Astrocyte (in vitro differentiated cells and primary cell): ENCODE measurements at regions not wholly inside any gene's neighbourhood (a gene's known extent, or its start where the extent isn't known, plus 50 kb on each side); places are given as distances from the start of the nearest gene placed in this dataset.

Source experiments
- DNase-seq: peaks from one replicate; pipeline ENCODE4 v3.0.0-alpha.2; 2010; ENCODE audit warnings: low read depth
- FAIRE-seq: peaks from 2 replicates; lab custom pipeline; 2011; peaks lifted over from hg19 to GRCh38; lab: Jason Lieb, UNC
- H2AFZ ChIP-seq: 2 replicates; pipeline ENCODE4 v1.6.0; 2012; ENCODE audit warnings: low read depth, low read length, inconsistent platforms
- H3K27ac ChIP-seq: 2 replicates; pipeline ENCODE4 v1.5.1; 2011; ENCODE audit warnings: low read depth, low read length, inconsistent platforms
- H3K27me3 ChIP-seq: 2 replicates; pipeline ENCODE4 v1.6.0; 2011; ENCODE audit warnings: low read length, inconsistent platforms; ENCODE audit not compliant: insufficient read depth
- H3K36me3 ChIP-seq: 2 replicates; pipeline ENCODE4 v1.5.1; 2011; ENCODE audit warnings: low read length, inconsistent platforms; ENCODE audit not compliant: insufficient read depth
- H3K4me1 ChIP-seq: 2 replicates; pipeline ENCODE4 v1.5.1; 2011; ENCODE audit warnings: low read length, inconsistent platforms; ENCODE audit not compliant: insufficient read depth
- H3K4me2 ChIP-seq: 2 replicates; pipeline ENCODE4 v1.6.0; 2012; ENCODE audit warnings: low read length, inconsistent platforms
- H3K4me3 ChIP-seq: 2 replicates; pipeline ENCODE4 v1.5.1; 2011; ENCODE audit warnings: low read depth, mild to moderate bottlenecking, low read length, inconsistent platforms; ENCODE audit not compliant: insufficient read depth
- H3K79me2 ChIP-seq: 2 replicates; pipeline ENCODE4 v1.6.0; 2012; ENCODE audit warnings: mild to moderate bottlenecking, low read length, inconsistent platforms; ENCODE audit not compliant: insufficient read depth
- H3K9ac ChIP-seq: 2 replicates; pipeline ENCODE4 v1.6.0; 2012; ENCODE audit warnings: mild to moderate bottlenecking, low read length, inconsistent platforms
- H3K9me3 ChIP-seq: 2 replicates; pipeline ENCODE4 v1.5.1; 2012; ENCODE audit warnings: low read depth, mild to moderate bottlenecking, low read length, inconsistent platforms; ENCODE audit not compliant: insufficient read depth
- H4K20me1 ChIP-seq: 2 replicates; pipeline ENCODE4 v1.6.0; 2012; ENCODE audit warnings: low read length, inconsistent platforms; ENCODE audit not compliant: insufficient read depth
- H3K27ac Mint-ChIP-seq: one replicate; pipeline ENCODE4 v1.8.0; 2021; ENCODE audit warnings: mild to moderate bottlenecking, mixed read lengths; ENCODE audit not compliant: unreplicated experiment
- H3K27me3 Mint-ChIP-seq: one replicate; pipeline ENCODE4 v1.8.0; 2021; ENCODE audit warnings: low read depth, mixed read lengths; ENCODE audit not compliant: unreplicated experiment
- H3K36me3 Mint-ChIP-seq: one replicate; pipeline ENCODE4 v1.8.0; 2021; ENCODE audit warnings: low read depth, mixed read lengths; ENCODE audit not compliant: unreplicated experiment
- H3K4me1 Mint-ChIP-seq: one replicate; pipeline ENCODE4 v1.8.0; 2021; ENCODE audit warnings: low read depth, mixed read lengths; ENCODE audit not compliant: unreplicated experiment
- H3K4me3 Mint-ChIP-seq: one replicate; pipeline ENCODE4 v1.8.0; 2021; ENCODE audit warnings: mild to moderate bottlenecking, moderate library complexity, mixed read lengths; ENCODE audit not compliant: unreplicated experiment
- H3K9me3 Mint-ChIP-seq: one replicate; pipeline ENCODE4 v1.8.0; 2021; ENCODE audit warnings: mild to moderate bottlenecking, mixed read lengths; ENCODE audit not compliant: unreplicated experiment
- EZH2 ChIP-seq: IDR thresholded peaks from 2 replicates; pipeline ENCODE4 v1.6.1; 2012; ENCODE audit warnings: mild to moderate bottlenecking, low read length, inconsistent platforms; ENCODE audit not compliant: insufficient read depth
- TF ChIP-seq, protein P1 (sequence below): IDR thresholded peaks from 2 replicates; pipeline ENCODE4 v1.5.1; 2011; ENCODE audit warnings: low read depth, mild to moderate bottlenecking, inconsistent platforms, low read length, moderate library complexity; ENCODE audit not compliant: insufficient read depth

DNA sequence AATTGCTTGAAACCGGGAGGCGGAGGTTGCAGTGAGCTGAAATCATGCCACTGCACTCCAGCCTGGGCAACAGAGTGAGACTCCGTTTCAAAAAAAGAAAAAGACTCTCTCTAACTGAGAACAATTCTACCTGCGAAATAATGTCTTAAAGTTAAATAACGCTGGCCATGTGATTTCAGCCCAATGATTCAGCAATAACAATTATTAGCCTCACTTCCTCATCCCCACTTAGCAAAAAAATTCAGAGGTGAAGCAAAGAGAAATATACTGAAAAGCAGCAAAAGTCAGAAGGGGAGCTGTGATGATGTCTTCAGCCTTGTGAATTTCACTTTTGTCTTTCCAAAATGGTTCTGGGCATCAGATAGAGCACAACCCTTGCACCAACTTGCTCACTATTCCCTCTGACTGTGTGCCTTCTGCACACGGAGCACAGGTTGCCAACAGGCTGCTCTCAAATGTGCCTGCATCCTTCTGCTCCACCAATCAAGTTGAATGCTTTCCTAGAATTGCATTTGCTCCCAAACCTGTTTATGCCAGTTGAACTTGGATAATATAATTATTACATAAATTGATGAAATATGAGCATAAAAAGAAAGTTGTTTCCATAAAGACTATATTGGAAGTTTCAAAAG, 79.8 kb upstream of the IPO9 start:
- Mint-ChIP-seq H3K4me3 (peak overlapping the region; percentile 42), H3K9me3 (no peaks in the 10 kb centered on the region), H3K4me1 (peaks cover 82% of the 10 kb centered on the region), H3K27ac (peak overlapping the region; percentile 99), H3K36me3 (peaks cover 5% of the 10 kb centered on the region), H3K27me3 (no peaks in the 10 kb centered on the region)
- Histone ChIP-seq H2AFZ (no peak overlapping the region), H4K20me1 (peaks cover 12% of the 10 kb centered on the region), H3K27me3 (no peaks in the 10 kb centered on the region), H3K27ac (peak overlapping the region; percentile 94), H3K36me3 (peaks cover 8% of the 10 kb centered on the region), H3K9me3 (no peaks in the 10 kb centered on the region), H3K4me1 (peaks cover 86% of the 10 kb centered on the region), H3K4me3 (no peak overlapping the region), H3K4me2 (peak overlapping the region; percentile 42), H3K9ac (peak overlapping the region; percentile 69), H3K79me2 (peaks cover 88% of the 10 kb centered on the region)
- no peak for DNase-seq
- FAIRE-seq, result no peak
- TF ChIP-seq, protein P1, sequence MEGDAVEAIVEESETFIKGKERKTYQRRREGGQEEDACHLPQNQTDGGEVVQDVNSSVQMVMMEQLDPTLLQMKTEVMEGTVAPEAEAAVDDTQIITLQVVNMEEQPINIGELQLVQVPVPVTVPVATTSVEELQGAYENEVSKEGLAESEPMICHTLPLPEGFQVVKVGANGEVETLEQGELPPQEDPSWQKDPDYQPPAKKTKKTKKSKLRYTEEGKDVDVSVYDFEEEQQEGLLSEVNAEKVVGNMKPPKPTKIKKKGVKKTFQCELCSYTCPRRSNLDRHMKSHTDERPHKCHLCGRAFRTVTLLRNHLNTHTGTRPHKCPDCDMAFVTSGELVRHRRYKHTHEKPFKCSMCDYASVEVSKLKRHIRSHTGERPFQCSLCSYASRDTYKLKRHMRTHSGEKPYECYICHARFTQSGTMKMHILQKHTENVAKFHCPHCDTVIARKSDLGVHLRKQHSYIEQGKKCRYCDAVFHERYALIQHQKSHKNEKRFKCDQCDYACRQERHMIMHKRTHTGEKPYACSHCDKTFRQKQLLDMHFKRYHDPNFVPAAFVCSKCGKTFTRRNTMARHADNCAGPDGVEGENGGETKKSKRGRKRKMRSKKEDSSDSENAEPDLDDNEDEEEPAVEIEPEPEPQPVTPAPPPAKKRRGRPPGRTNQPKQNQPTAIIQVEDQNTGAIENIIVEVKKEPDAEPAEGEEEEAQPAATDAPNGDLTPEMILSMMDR, result no peak

DNA sequence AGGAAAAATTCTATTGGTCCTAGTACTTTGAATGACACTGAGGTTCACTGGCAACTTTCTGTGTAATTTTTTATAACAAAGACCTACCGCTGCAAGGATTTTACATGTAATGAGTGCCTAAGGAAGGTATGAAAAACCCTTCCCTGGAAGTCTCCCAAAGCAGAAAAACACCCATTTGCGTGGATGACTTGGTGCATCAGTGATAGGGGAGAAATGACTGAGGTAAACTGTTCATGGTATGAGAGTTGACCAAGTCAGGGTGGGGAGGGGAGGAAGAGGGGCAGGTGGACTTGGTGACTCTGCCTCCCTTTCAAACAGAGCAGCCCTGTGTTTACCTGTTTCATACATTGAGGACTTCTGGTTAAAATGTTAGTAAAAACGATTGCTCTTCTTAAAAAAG, 78.8 kb upstream of the IPO9 start:
- no peak overlapping the region for H3K4me3 ChIP-seq
- H3K27ac ChIP-seq, result peak overlapping the region; percentile 94
- FAIRE-seq, result no peak
- H3K36me3 Mint-ChIP-seq, result no peaks in the 10 kb centered on the region
- H3K9me3 Mint-ChIP-seq, result no peaks in the 10 kb centered on the region
- no peaks in the 10 kb centered on the region for H3K9me3 ChIP-seq
- H2AFZ ChIP-seq, result no peak overlapping the region
- H3K4me3 Mint-ChIP-seq, result peak overlapping the region; percentile 3
- peaks cover 88% of the 10 kb centered on the region for H3K79me2 ChIP-seq
- peak overlapping the region; percentile 64 for H3K9ac ChIP-seq
- H3K4me2 ChIP-seq, result peak overlapping the region; percentile 44
- DNase-seq, result peak; percentile 75
- no peaks in the 10 kb centered on the region for H3K27me3 Mint-ChIP-seq
- peaks cover 81% of the 10 kb centered on the region for H3K4me1 Mint-ChIP-seq
- peaks cover 82% of the 10 kb centered on the region for H3K4me1 ChIP-seq
- TF ChIP-seq EZH2, result no peak
- TF ChIP-seq, protein P1, result no peak
- H3K36me3 ChIP-seq, result no peaks in the 10 kb centered on the region
- peaks cover 4% of the 10 kb centered on the region for H4K20me1 ChIP-seq
- peak overlapping the region; percentile 99 for H3K27ac Mint-ChIP-seq
- H3K27me3 ChIP-seq, result no peaks in the 10 kb centered on the region

DNA sequence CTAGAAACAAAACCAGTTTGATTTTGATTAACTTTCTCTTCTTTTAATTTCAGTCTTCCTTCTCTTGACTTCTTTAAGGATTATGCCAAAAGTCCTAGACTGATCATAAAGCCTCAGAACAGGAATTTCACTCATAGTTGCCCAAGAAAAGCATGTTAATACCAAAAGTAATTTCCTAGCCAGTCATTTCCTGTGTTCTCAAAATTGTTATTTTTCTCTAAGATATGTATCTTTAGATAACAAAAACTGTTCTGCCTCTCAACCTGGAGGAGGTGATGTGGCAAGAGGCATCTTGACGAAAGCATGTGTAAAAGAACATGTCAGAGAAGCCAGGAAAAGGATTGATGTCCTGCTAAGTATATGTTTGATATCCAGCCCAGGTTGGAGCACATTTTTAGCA, 78.0 kb upstream of the IPO9 start:
- Histone ChIP-seq H3K4me1 (peaks cover 87% of the 10 kb centered on the region), H3K9ac (peak overlapping the region; percentile 64), H3K27ac (peak overlapping the region; percentile 94)

More for the DNA sequence above, 78.0 kb upstream of the IPO9 start:
- H3K79me2 ChIP-seq, result peaks cover 85% of the 10 kb centered on the region
- no peaks in the 10 kb centered on the region for H3K27me3 Mint-ChIP-seq
- no peak for TF ChIP-seq EZH2
- TF ChIP-seq, protein P1, result no peak
- peaks cover 82% of the 10 kb centered on the region for H3K4me1 Mint-ChIP-seq
- FAIRE-seq, result no peak
- no peak overlapping the region for H3K4me3 Mint-ChIP-seq
- DNase-seq, result peak; percentile 85
- H3K27ac Mint-ChIP-seq, result peak overlapping the region; percentile 63
- no peaks in the 10 kb centered on the region for H4K20me1 ChIP-seq
- H3K9me3 Mint-ChIP-seq, result no peaks in the 10 kb centered on the region
- H3K36me3 Mint-ChIP-seq, result no peaks in the 10 kb centered on the region
- H3K4me2 ChIP-seq, result peak overlapping the region; percentile 44
- no peaks in the 10 kb centered on the region for H3K36me3 ChIP-seq
- no peaks in the 10 kb centered on the region for H3K27me3 ChIP-seq
- H3K9me3 ChIP-seq, result no peaks in the 10 kb centered on the region
- H2AFZ ChIP-seq, result no peak overlapping the region
- no peak overlapping the region for H3K4me3 ChIP-seq
